GM12878 (cell line): ENCODE measurements at regions not wholly inside any gene's neighbourhood (a gene's known extent, or its start where the extent isn't known, plus 50 kb on each side); places are given as distances from the start of the nearest gene placed in this dataset.

Source experiments
- ATAC-seq: fragments of 200-7000 bp; cut with Tn5 transposase; 3 replicates; pipeline ENCODE4 v1.9.1; 2020; ENCODE audit warnings: mild to moderate bottlenecking, moderate library complexity
- BruUV-seq: library from RNA; stranded (reverse); fragments of 400-500 nt; replicated peaks from 2 replicates; lab custom pipeline; 2021; lab: Mats Ljungman, UMichigan
- CTCF ChIA-PET: fragments of 300-600 bp; sonication (Branson Sonifier 250); formaldehyde crosslinking; extraction: SDS; loops from one replicate; lab custom pipeline; 2021; ENCODE audit warnings: inconsistent platforms; lab: Yijun Ruan, JAX
- POLR2A ChIA-PET: fragments of 350-600 bp; formaldehyde crosslinking; extraction: SDS; loops from one replicate; lab custom pipeline; 2021; ENCODE audit warnings: inconsistent platforms; lab: Charles Lee
- RAD21 ChIA-PET: fragments of 300-600 bp; sonication (Branson Sonifier 250); formaldehyde crosslinking; loops from one replicate; lab custom pipeline; 2023; ENCODE audit warnings: antibody characterized with exemption; ENCODE audit not compliant: unreplicated experiment; lab: Charles Lee
- SMC1A ChIA-PET: fragments of 300-600 bp; sonication (Branson Sonifier 250); formaldehyde crosslinking; loops from one replicate; lab custom pipeline; 2023; ENCODE audit not compliant: unreplicated experiment, uncharacterized antibody; lab: Charles Lee
- DNase-seq: peaks from one replicate; pipeline ENCODE4 v3.0.0-alpha.2; 2011; ENCODE audit warnings: low read depth, low spot score
- FAIRE-seq: peaks from 3 replicates; lab custom pipeline; 2011; peaks lifted over from hg19 to GRCh38; lab: Jason Lieb, UNC
- H2AFZ ChIP-seq: 2 replicates; pipeline ENCODE4 v1.6.0; 2011; ENCODE audit warnings: low read depth, low read length, control low read depth; ENCODE audit not compliant: control insufficient read depth
- H3K27ac ChIP-seq: 2 replicates; pipeline ENCODE4 v1.5.1; 2011; ENCODE audit warnings: control low read depth; ENCODE audit not compliant: control insufficient read depth, insufficient read depth
- H3K27me3 ChIP-seq, 2 experiments: replicated peaks in 1 of 2; 2 replicates each; pipeline versions ENCODE4 v1.6.0 to v1.6.1; 2011; ENCODE audit warnings: low read length in 1 of 2; ENCODE audit not compliant: control insufficient read depth in 2 of 2, insufficient read depth in 2 of 2
- H3K36me3 ChIP-seq, 2 experiments: 2 replicates each; pipeline ENCODE4 v1.5.1; 2011; ENCODE audit warnings: low read length in 1 of 2; ENCODE audit not compliant: control insufficient read depth in 2 of 2, insufficient read depth in 2 of 2
- H3K4me1 ChIP-seq: 2 replicates; pipeline ENCODE4 v1.6.1; 2011; ENCODE audit warnings: mild to moderate bottlenecking, low read length, moderate library complexity, mixed read lengths; ENCODE audit not compliant: control insufficient read depth, insufficient read depth
- H3K4me2 ChIP-seq: 2 replicates; pipeline ENCODE4 v1.6.0; 2011; ENCODE audit warnings: control low read depth; ENCODE audit not compliant: control insufficient read depth, insufficient read depth
- H3K4me3 ChIP-seq: fragments of 200-600 bp; sonication (generic); 2 replicates; pipeline ENCODE4 v1.5.1; 2016
- H3K79me2 ChIP-seq: 2 replicates; pipeline ENCODE4 v1.6.0; 2011; ENCODE audit warnings: low read length; ENCODE audit not compliant: control insufficient read depth, insufficient read depth
- H3K9ac ChIP-seq: 2 replicates; pipeline ENCODE4 v1.8.0; 2011; ENCODE audit warnings: low read length, control low read depth, mixed read lengths; ENCODE audit not compliant: control insufficient read depth, insufficient read depth
- H3K9me3 ChIP-seq: replicated peaks from 3 replicates; pipeline ENCODE4 v1.5.1; 2011; ENCODE audit warnings: mild to moderate bottlenecking, low read length; ENCODE audit not compliant: control insufficient read depth, insufficient read depth
- H4K20me1 ChIP-seq: 2 replicates; pipeline ENCODE4 v1.6.0; 2011; ENCODE audit not compliant: control insufficient read depth, insufficient read depth
- BCLAF1 ChIP-seq: fragments of 450-650 bp; IDR thresholded peaks from 2 replicates; pipeline ENCODE4 v1.6.1; 2017; ENCODE audit warnings: antibody characterized with exemption, mild to moderate bottlenecking, moderate library complexity
- CBX5 ChIP-seq: sonication (generic); IDR thresholded peaks from 2 replicates; pipeline ENCODE4 v1.6.1; 2016; ENCODE audit warnings: low read depth, moderate library complexity, mild to moderate bottlenecking, inconsistent platforms
- CHD1 ChIP-seq: IDR thresholded peaks from 2 replicates; pipeline ENCODE4 v1.6.1; 2012; ENCODE audit warnings: low read depth, low read length, improper control_type of control experiment
- FOS ChIP-seq: IDR thresholded peaks from 3 replicates; pipeline ENCODE4 v1.6.1; 2011; ENCODE audit warnings: borderline replicate concordance; ENCODE audit not compliant: insufficient read length; ENCODE audit errors: extremely low read depth
- IKZF2 ChIP-seq, 2 experiments: fragments of 450-650 bp; IDR thresholded peaks; 2 replicates each; pipeline ENCODE4 v1.6.1; 2017; ENCODE audit warnings: mild to moderate bottlenecking in 2 of 2, moderate library complexity in 2 of 2
- JUND ChIP-seq: IDR thresholded peaks from 2 replicates; pipeline ENCODE4 v1.6.1; 2012; ENCODE audit warnings: low read depth, mild to moderate bottlenecking, low read length, improper control_type of control experiment, moderate library complexity
- KAT2A ChIP-seq: conservative IDR thresholded peaks from 2 replicates; pipeline ENCODE4 v1.6.1; 2011; ENCODE audit warnings: low read depth, low read length; ENCODE audit not compliant: control insufficient read depth
- NFXL1 ChIP-seq: fragments of 450-650 bp; IDR thresholded peaks from 2 replicates; pipeline ENCODE4 v1.6.1; 2017; ENCODE audit warnings: antibody characterized with exemption, mild to moderate bottlenecking, borderline replicate concordance
- NFYA ChIP-seq: IDR thresholded peaks from 2 replicates; pipeline ENCODE4 v1.6.1; 2011; ENCODE audit warnings: low read depth, mild to moderate bottlenecking, low read length, improper control_type of control experiment, borderline replicate concordance
- WRNIP1 ChIP-seq: IDR thresholded peaks from 2 replicates; pipeline ENCODE4 v1.6.1; 2011; ENCODE audit warnings: low read depth, low read length, improper control_type of control experiment, borderline replicate concordance
- ZNF274 ChIP-seq: IDR thresholded peaks from one replicate; pipeline ENCODE4 v1.8.0; 2011; ENCODE audit not compliant: insufficient read length, insufficient read depth
- ZNF384 ChIP-seq: IDR thresholded peaks from 2 replicates; pipeline ENCODE4 v1.6.1; 2012; ENCODE audit warnings: low read depth, mild to moderate bottlenecking, low read length, improper control_type of control experiment, borderline replicate concordance
- WGBS: methylation state at CpG from one replicate; pipeline ENCODE4 v1.1.6; 2016; ENCODE audit warnings: low lambda C conversion rate; ENCODE audit not compliant: insufficient replicate concordance, insufficient coverage; ENCODE audit errors: missing lambda C conversion rate; 5-methylcytosine and 5-hydroxymethylcytosine counted together
- in situ Hi-C: fragments of 300-500 bp; cut with MboI; formaldehyde crosslinking; loops from 9 replicates; pipeline ENCODE4 v1.14.3; 2018; ENCODE audit warnings: mixed read lengths
- intact Hi-C: fragments of 100-400 bp; cut with micrococcal nuclease; formaldehyde crosslinking; loops from one replicate; pipeline ENCODE4 v1.14.2; 2022; ENCODE audit not compliant: unreplicated experiment
- TF ChIP-seq, protein P1 (sequence below): IDR thresholded peaks from 2 replicates; pipeline ENCODE4 v1.6.1; 2011; ENCODE audit warnings: mild to moderate bottlenecking, low read depth, low read length, moderate library complexity; ENCODE audit not compliant: insufficient replicate concordance
- TF ChIP-seq, protein P2 (sequence below): IDR thresholded peaks from 2 replicates; pipeline ENCODE4 v1.6.1; 2012; ENCODE audit warnings: low read depth, low read length, improper control_type of control experiment

- intact Hi-C loops = no loop called here
- Histone ChIP-seq H3K36me3 (no peaks in the 10 kb centered on the region), H3K4me2 (no peak overlapping the region), H3K9me3 (no peaks in the 10 kb centered on the region), H3K4me1 (no peaks in the 10 kb centered on the region), H3K79me2 (no peaks in the 10 kb centered on the region), H2AFZ (no peak overlapping the region), H3K27ac (no peak overlapping the region), H3K4me3 (no peak overlapping the region), H3K9ac (no peak overlapping the region), H4K20me1 (no peaks in the 10 kb centered on the region), H3K27me3 (no peaks in the 10 kb centered on the region)
- ATAC-seq = no peak
- RAD21 ChIA-PET = no interaction called here
- no TSS peak for BruUV-seq
- no peak for DNase-seq
- no peak for FAIRE-seq
- 0% methylated on average over 2 of the region's 2 CpGs for WGBS
- POLR2A ChIA-PET = no interaction called here
- SMC1A ChIA-PET = no interaction called here
- CTCF ChIA-PET = no interaction called here
- no peak for TF ChIP-seq ZNF274
- TF ChIP-seq KAT2A = no peak
- in situ Hi-C loops = no loop called here
Measured at GRCh38 chr18:2217356-2217755, 353.9 kb downstream of the METTL4 start.

GRCh38 chr18:2218101-2218500 is 353.2 kb downstream of the METTL4 start:
- no peak for FAIRE-seq
- no peak overlapping the region for H2AFZ ChIP-seq
- 1% methylated on average over 4 of the region's 4 CpGs for WGBS
- TF ChIP-seq CHD1 (no peak), BCLAF1 (no peak), IKZF2 (IDR thresholded peaks at IDR 0.05) (no peak), FOS (no peak), NFYA (no peak), ZNF384 (no peak), NFXL1 (no peak), JUND (no peak), WRNIP1 (no peak), CBX5 (no peak)
- TF ChIP-seq, protein P1, sequence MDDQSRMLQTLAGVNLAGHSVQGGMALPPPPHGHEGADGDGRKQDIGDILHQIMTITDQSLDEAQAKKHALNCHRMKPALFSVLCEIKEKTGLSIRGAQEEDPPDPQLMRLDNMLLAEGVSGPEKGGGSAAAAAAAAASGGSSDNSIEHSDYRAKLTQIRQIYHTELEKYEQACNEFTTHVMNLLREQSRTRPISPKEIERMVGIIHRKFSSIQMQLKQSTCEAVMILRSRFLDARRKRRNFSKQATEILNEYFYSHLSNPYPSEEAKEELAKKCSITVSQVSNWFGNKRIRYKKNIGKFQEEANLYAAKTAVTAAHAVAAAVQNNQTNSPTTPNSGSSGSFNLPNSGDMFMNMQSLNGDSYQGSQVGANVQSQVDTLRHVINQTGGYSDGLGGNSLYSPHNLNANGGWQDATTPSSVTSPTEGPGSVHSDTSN = no peak
- TF ChIP-seq, protein P2, sequence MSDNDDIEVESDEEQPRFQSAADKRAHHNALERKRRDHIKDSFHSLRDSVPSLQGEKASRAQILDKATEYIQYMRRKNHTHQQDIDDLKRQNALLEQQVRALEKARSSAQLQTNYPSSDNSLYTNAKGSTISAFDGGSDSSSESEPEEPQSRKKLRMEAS = no peak

More at GRCh38 chr18:2218101-2218500, 353.2 kb downstream of the METTL4 start:
- Histone ChIP-seq H3K27ac (no peak overlapping the region), H3K79me2 (no peaks in the 10 kb centered on the region), H3K4me2 (no peak overlapping the region), H3K9ac (no peak overlapping the region), H4K20me1 (no peaks in the 10 kb centered on the region), H3K27me3 (no peaks in the 10 kb centered on the region), H3K36me3 (no peaks in the 10 kb centered on the region), H3K9me3 (no peaks in the 10 kb centered on the region), H3K4me3 (no peak overlapping the region), H3K4me1 (no peaks in the 10 kb centered on the region)
- RAD21 ChIA-PET = no interaction called here
- SMC1A ChIA-PET = no interaction called here
- CTCF ChIA-PET = no interaction called here
- intact Hi-C loops (no loop called here), in situ Hi-C loops (no loop called here)
- no TSS peak for BruUV-seq
- no peak for DNase-seq
- ATAC-seq = no peak
- POLR2A ChIA-PET = no interaction called here
